ENCODE measurements at regions not wholly inside any gene's neighbourhood (a gene's known extent, or its start where the extent isn't known, plus 50 kb on each side); places are given as distances from the start of the nearest gene placed in this dataset.
"Not testable (repeated sequence)": the region's sequence is repeated elsewhere in the genome, so short reads cannot be mapped to it uniquely, and the experiment has no call there.

DNA sequence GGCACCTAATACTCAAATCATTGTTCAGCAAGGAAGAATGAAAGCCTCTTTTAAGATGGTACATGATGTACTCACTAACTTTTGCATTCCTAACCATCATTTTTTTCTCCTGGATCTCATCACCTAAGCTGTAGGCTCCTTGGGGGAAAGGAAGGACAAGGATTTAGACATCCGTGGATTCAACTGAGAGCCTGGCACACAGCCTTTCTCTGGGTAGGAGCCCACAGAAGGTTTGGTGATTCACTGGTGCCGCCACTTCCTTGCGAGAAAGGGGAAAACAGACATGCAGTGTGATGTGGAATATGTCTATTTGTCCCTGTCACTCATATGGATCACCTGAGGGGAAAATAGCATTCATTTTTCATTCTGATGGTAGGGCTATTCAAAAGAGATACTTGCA is 147.3 kb downstream of the PCDH7 start:
- 69% methylated on average over 3 of the region's 3 CpGs for WGBS (ENCODE audit: insufficient coverage, low coverage, low lambda C conversion rate, missing lambda C conversion rate)
- TF ChIP-seq POLR2A (IDR thresholded peaks at IDR 0.05), result no peak
- TF ChIP-seq, protein P1, sequence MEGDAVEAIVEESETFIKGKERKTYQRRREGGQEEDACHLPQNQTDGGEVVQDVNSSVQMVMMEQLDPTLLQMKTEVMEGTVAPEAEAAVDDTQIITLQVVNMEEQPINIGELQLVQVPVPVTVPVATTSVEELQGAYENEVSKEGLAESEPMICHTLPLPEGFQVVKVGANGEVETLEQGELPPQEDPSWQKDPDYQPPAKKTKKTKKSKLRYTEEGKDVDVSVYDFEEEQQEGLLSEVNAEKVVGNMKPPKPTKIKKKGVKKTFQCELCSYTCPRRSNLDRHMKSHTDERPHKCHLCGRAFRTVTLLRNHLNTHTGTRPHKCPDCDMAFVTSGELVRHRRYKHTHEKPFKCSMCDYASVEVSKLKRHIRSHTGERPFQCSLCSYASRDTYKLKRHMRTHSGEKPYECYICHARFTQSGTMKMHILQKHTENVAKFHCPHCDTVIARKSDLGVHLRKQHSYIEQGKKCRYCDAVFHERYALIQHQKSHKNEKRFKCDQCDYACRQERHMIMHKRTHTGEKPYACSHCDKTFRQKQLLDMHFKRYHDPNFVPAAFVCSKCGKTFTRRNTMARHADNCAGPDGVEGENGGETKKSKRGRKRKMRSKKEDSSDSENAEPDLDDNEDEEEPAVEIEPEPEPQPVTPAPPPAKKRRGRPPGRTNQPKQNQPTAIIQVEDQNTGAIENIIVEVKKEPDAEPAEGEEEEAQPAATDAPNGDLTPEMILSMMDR (IDR thresholded peaks at IDR 0.05), result no peak
- Histone ChIP-seq H3K9me3 (no peaks in the 10 kb centered on the region), H3K4me1 (no peaks in the 10 kb centered on the region), H3K4me3 (no peak overlapping the region), H3K27me3 (no peaks in the 10 kb centered on the region), H3K36me3 (no peaks in the 10 kb centered on the region), H3K27ac (no peak overlapping the region)
- no peak for ATAC-seq
- intact Hi-C loops (cut with DNase I), result no loop called here
- no peak for DNase-seq

DNA sequence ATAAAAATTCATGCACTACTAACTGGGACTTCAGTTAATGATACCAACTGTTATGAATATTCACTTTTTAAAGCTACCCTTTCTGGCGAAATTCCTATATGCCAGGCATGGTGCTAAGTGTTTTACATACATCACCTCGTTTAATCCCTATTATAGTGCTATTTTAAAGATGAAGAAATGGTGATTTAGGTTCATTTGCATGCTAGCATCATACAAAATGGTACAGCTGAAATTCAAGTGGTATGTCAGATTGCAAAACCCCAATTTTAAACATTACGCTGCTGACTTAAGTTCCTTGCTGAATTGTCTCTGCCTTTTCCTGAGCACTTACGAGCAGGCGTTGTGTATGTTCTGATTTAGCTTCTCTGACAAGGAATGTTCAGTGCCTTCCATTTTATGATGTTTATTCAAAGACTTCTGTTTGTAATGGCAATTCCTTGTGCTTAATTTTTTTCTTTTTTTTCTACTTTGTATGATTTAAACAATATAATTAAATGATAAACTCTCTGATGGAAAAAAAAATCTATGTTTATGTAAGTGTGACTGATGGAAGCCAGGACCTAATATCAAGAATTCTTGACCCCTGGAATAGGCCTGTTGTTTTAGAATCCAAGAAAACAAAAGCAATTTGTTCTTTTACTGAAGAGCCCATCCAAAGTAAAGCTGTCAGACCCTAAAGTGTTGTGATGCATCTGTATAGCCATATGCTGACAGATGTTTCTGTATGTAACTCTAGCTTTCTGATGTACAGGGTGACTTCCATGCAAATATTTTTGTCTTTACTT is 148.1 kb downstream of the PCDH7 start:
- H3K4me3 ChIP-seq, result no peak overlapping the region
- H3K4me1 ChIP-seq, result no peaks in the 10 kb centered on the region
- H3K27ac ChIP-seq, result no peak overlapping the region
- DNase-seq (no peak), ATAC-seq (no peak)
- intact Hi-C loops (cut with DNase I), result no loop called here
- WGBS (ENCODE audit: insufficient coverage, low coverage, low lambda C conversion rate, missing lambda C conversion rate), result 59% methylated on average over 5 of the region's 5 CpGs
- no peaks in the 10 kb centered on the region for H3K9me3 ChIP-seq
- H3K36me3 ChIP-seq, result no peaks in the 10 kb centered on the region
- TF ChIP-seq POLR2A (IDR thresholded peaks at IDR 0.05), result no peak
- TF ChIP-seq, protein P1 (IDR thresholded peaks at IDR 0.05), result no peak
- H3K27me3 ChIP-seq, result no peaks in the 10 kb centered on the region

DNA sequence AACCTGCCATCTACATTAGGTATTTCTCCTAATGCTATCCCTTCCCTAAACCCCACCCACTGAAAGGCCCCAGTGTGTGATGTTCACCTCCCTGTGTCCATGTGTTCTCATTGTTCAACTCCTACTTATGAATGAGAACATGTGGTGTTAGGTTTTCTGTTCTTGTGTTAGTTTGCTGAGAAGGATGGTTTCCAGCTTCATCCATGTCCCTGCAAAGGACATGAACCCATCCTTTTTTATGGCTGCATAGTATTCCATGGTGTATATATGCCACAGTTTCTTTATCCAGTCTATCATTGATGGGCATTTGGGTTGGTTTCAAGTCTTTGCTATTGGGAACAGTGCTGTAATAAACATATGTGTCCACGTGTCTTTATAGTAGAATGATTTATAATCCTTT is 149.2 kb downstream of the PCDH7 start:
- DNase-seq; H3K9me3 ChIP-seq; H3K27me3 ChIP-seq; H3K27ac ChIP-seq; intact Hi-C loops (cut with DNase I); H3K36me3 ChIP-seq; H3K4me1 ChIP-seq; ATAC-seq; H3K4me3 ChIP-seq: not testable (repeated sequence)
- WGBS (ENCODE audit: insufficient coverage, low coverage, low lambda C conversion rate, missing lambda C conversion rate), result 64% methylated on average over 1 of the region's 1 CpG

DNA sequence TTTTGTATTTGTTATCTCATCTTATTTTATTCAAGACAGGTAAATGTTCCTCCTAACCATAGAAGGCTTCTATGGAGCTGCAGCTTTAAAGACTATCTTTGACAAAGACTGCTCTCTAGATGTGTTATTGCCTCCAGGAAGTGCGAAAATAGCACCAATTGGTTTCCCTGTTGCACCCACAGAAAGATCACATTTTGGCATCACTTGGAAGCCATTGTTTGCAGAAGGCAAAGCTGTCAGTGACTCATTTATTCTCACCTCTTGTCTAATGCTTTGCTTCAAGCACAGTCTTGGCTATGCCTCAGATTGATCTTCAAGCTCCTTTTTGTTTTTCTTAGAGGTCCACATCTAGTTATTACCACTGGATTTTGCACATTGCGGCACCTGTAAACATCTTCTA is 150.3 kb downstream of the PCDH7 start:
- TF ChIP-seq, protein P1 (IDR thresholded peaks at IDR 0.05), result no peak
- TF ChIP-seq POLR2A (IDR thresholded peaks at IDR 0.05), result no peak
- no peak overlapping the region for H3K27ac ChIP-seq
- 64% methylated on average over 2 of the region's 2 CpGs for WGBS (ENCODE audit: insufficient coverage, low coverage, low lambda C conversion rate, missing lambda C conversion rate)
- intact Hi-C loops (cut with DNase I), result no loop called here
- no peak overlapping the region for H3K4me3 ChIP-seq
- H3K27me3 ChIP-seq, result no peaks in the 10 kb centered on the region
- no peaks in the 10 kb centered on the region for H3K36me3 ChIP-seq
- no peaks in the 10 kb centered on the region for H3K4me1 ChIP-seq
- DNase-seq, result no peak
- no peak for ATAC-seq
- no peaks in the 10 kb centered on the region for H3K9me3 ChIP-seq

DNA sequence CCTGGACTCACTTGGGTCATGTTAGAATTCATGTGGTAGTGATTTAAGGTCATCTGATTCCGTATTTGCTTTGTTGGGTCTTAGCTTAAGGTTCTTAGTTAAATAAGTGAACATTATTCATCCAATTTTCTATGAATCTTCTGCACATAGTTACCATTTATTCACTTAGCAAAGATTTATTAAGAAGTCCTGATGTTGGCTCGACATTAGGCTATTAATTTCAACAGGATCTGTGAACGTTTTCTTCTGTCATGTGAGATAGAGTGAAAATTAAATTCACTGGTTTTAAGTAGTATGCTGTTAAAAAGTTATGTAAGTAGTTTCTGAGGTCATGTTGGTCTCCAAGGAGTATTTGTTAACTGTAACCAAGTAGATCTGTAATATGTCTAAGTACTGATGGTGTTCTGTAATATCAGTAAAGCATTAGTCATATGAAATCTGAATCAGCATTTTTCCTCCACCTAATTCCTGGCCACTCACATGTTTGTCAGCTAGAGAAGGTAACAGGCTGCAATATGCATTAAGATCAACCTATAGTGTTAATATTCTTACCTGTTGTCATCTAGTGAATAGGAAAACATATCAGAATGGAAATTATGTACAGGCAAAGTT is 155.6 kb downstream of the PCDH7 start:
- no peak for ATAC-seq
- Histone ChIP-seq H3K4me3 (no peak overlapping the region), H3K27ac (no peak overlapping the region), H3K9me3 (no peaks in the 10 kb centered on the region), H3K36me3 (no peaks in the 10 kb centered on the region), H3K27me3 (no peaks in the 10 kb centered on the region), H3K4me1 (no peaks in the 10 kb centered on the region)
- TF ChIP-seq POLR2A (IDR thresholded peaks at IDR 0.05), result no peak
- TF ChIP-seq, protein P1 (IDR thresholded peaks at IDR 0.05), result no peak
- intact Hi-C loops (cut with DNase I), result no loop called here
- no peak for DNase-seq
- WGBS (ENCODE audit: insufficient coverage, low coverage, low lambda C conversion rate, missing lambda C conversion rate), result 29% methylated on average over 3 of the region's 3 CpGs

All from right lobe of liver (tissue), 6 donors.